ENCODE measurements at regions not wholly inside any gene's neighbourhood (a gene's known extent, or its start where the extent isn't known, plus 50 kb on each side); places are given as distances from the start of the nearest gene placed in this dataset.
"Not testable (repeated sequence)": the region's sequence is repeated elsewhere in the genome, so short reads cannot be mapped to it uniquely, and the experiment has no call there.

GRCh38 chr3:63719796-63720445, 67.4 kb downstream of the SNTN start:
- no peak for DNase-seq
- H3K36me3 ChIP-seq (ENCODE audit: control insufficient read depth in 2 of 2, extremely low read depth in 1 of 2, insufficient read depth in 1 of 2, low read length in 1 of 2) = no peaks in the 10 kb centered on the region
- peaks cover 0 to under 1% of the 10 kb centered on the region in 2 experiments for H3K27me3 ChIP-seq (replicated peaks in 1 of 2; ENCODE audit: control insufficient read depth in 2 of 2, extremely low read depth in 1 of 2, insufficient read depth in 2 of 2, low read length in 1 of 2)
- H3K9me3 ChIP-seq = no peaks in the 10 kb centered on the region
- Mint-ChIP-seq H3K4me1 (no peaks in the 10 kb centered on the region), H3K27ac (no peak overlapping the region), H3K4me3 (no peak overlapping the region), H3K9me3 (peaks cover 0 to 9% (median 0%) of the 10 kb centered on the region in 3 donors), H3K27me3 (peaks cover 0 to 7% of the 10 kb centered on the region in 2 donors), H3K36me3 (no peaks in the 10 kb centered on the region)
- no peak for ATAC-seq (replicated peaks in 1 of 4)
- H3K27ac ChIP-seq (ENCODE audit: low read length) = no peak overlapping the region
- CTCF ChIA-PET = no interaction called here
- no peak overlapping the region for H3K4me3 ChIP-seq (ENCODE audit: control insufficient read depth in 1 of 2, extremely low read depth in 1 of 2, low read length in 1 of 2)
- POLR2A ChIA-PET = no interaction called here
- no peaks in the 10 kb centered on the region for H3K4me1 ChIP-seq (ENCODE audit: control insufficient read depth in 1 of 2, extremely low read depth in 1 of 2, insufficient read depth in 2 of 2, low read length in 2 of 2)
- WGBS (ENCODE audit: insufficient coverage) = no CpG with 5 or more reads among the region's 5 CpGs

GRCh38 chr3:63720951-63721350, 68.5 kb downstream of the SNTN start:
- H3K4me3 ChIP-seq (ENCODE audit: control insufficient read depth in 1 of 2, extremely low read depth in 1 of 2, low read length in 1 of 2); H3K4me1 ChIP-seq (ENCODE audit: control insufficient read depth in 1 of 2, extremely low read depth in 1 of 2, insufficient read depth in 2 of 2, low read length in 2 of 2); H3K4me3 Mint-ChIP-seq; H3K27ac Mint-ChIP-seq; H3K27me3 Mint-ChIP-seq; POLR2A ChIA-PET; ATAC-seq (replicated peaks in 1 of 4); H3K9me3 Mint-ChIP-seq; H3K36me3 ChIP-seq (ENCODE audit: control insufficient read depth in 2 of 2, extremely low read depth in 1 of 2, insufficient read depth in 1 of 2, low read length in 1 of 2); H3K27me3 ChIP-seq (replicated peaks in 1 of 2; ENCODE audit: control insufficient read depth in 2 of 2, extremely low read depth in 1 of 2, insufficient read depth in 2 of 2, low read length in 1 of 2); H3K27ac ChIP-seq (ENCODE audit: low read length); H3K36me3 Mint-ChIP-seq; DNase-seq; H3K4me1 Mint-ChIP-seq; CTCF ChIA-PET; H3K9me3 ChIP-seq: not testable (repeated sequence)
- WGBS (ENCODE audit: insufficient coverage) = 83% methylated on average over 1 of the region's 1 CpG

- CTCF ChIA-PET = no interaction called here
- H3K4me3 Mint-ChIP-seq = no peak overlapping the region
- Histone ChIP-seq H3K9me3 (no peaks in the 10 kb centered on the region), H3K4me1 (ENCODE audit: control insufficient read depth in 1 of 2, extremely low read depth in 1 of 2, insufficient read depth in 2 of 2, low read length in 2 of 2) (no peaks in the 10 kb centered on the region), H3K36me3 (ENCODE audit: control insufficient read depth in 2 of 2, extremely low read depth in 1 of 2, insufficient read depth in 1 of 2, low read length in 1 of 2) (no peaks in the 10 kb centered on the region), H3K4me3 (ENCODE audit: control insufficient read depth in 1 of 2, extremely low read depth in 1 of 2, low read length in 1 of 2) (no peak overlapping the region), H3K27me3 (replicated peaks in 1 of 2; ENCODE audit: control insufficient read depth in 2 of 2, extremely low read depth in 1 of 2, insufficient read depth in 2 of 2, low read length in 1 of 2) (peaks cover 0 to 2% of the 10 kb centered on the region in 2 experiments), H3K27ac (ENCODE audit: low read length) (no peak overlapping the region)
- POLR2A ChIA-PET = no interaction called here
- H3K27me3 Mint-ChIP-seq = peaks cover 3 to 4% of the 10 kb centered on the region in 2 donors
- no peak for ATAC-seq (replicated peaks in 1 of 4)
- H3K9me3 Mint-ChIP-seq = peaks cover 0 to 9% (median 0%) of the 10 kb centered on the region in 3 donors
- H3K36me3 Mint-ChIP-seq = no peaks in the 10 kb centered on the region
- no peak overlapping the region for H3K27ac Mint-ChIP-seq
- no peak for DNase-seq
- H3K4me1 Mint-ChIP-seq = no peaks in the 10 kb centered on the region
- no CpG with 5 or more reads among the region's 3 CpGs for WGBS (ENCODE audit: insufficient coverage)
Measured at GRCh38 chr3:63724987-63725386, 72.5 kb downstream of the SNTN start.

- DNase-seq = no peak
- no peak overlapping the region for H3K4me3 Mint-ChIP-seq
- H3K27ac Mint-ChIP-seq = no peak overlapping the region
- H3K27ac ChIP-seq (ENCODE audit: low read length) = no peak overlapping the region
- no peaks in the 10 kb centered on the region for H3K4me1 ChIP-seq (ENCODE audit: control insufficient read depth in 1 of 2, extremely low read depth in 1 of 2, insufficient read depth in 2 of 2, low read length in 2 of 2)
- no peaks in the 10 kb centered on the region for H3K36me3 ChIP-seq (ENCODE audit: control insufficient read depth in 2 of 2, extremely low read depth in 1 of 2, insufficient read depth in 1 of 2, low read length in 1 of 2)
- no peaks in the 10 kb centered on the region for H3K36me3 Mint-ChIP-seq
- POLR2A ChIA-PET = no interaction called here
- 88% methylated on average over 3 of the region's 4 CpGs for WGBS (ENCODE audit: insufficient coverage)
- no peak for ATAC-seq (replicated peaks in 1 of 4)
- H3K27me3 ChIP-seq (replicated peaks in 1 of 2; ENCODE audit: control insufficient read depth in 2 of 2, extremely low read depth in 1 of 2, insufficient read depth in 2 of 2, low read length in 1 of 2) = peaks cover 0 to 2% of the 10 kb centered on the region in 2 experiments
- peaks cover 0 to 4% (median 0%) of the 10 kb centered on the region in 3 donors for H3K9me3 Mint-ChIP-seq
- H3K9me3 ChIP-seq = no peaks in the 10 kb centered on the region
- CTCF ChIA-PET = no interaction called here
- no peaks in the 10 kb centered on the region for H3K4me1 Mint-ChIP-seq
- H3K27me3 Mint-ChIP-seq = peaks cover 3 to 9% of the 10 kb centered on the region in 2 donors
- H3K4me3 ChIP-seq (ENCODE audit: control insufficient read depth in 1 of 2, extremely low read depth in 1 of 2, low read length in 1 of 2) = no peak overlapping the region
Measured at GRCh38 chr3:63726656-63727055, 74.2 kb downstream of the SNTN start.

- POLR2A ChIA-PET = no interaction called here
- no peak for ATAC-seq (replicated peaks in 1 of 4)
- H3K4me1 Mint-ChIP-seq = no peaks in the 10 kb centered on the region
- H3K4me3 Mint-ChIP-seq = no peak overlapping the region
- no peak for DNase-seq
- no peak overlapping the region for H3K4me3 ChIP-seq (ENCODE audit: control insufficient read depth in 1 of 2, extremely low read depth in 1 of 2, low read length in 1 of 2)
- no peaks in the 10 kb centered on the region for H3K36me3 ChIP-seq (ENCODE audit: control insufficient read depth in 2 of 2, extremely low read depth in 1 of 2, insufficient read depth in 1 of 2, low read length in 1 of 2)
- no peak overlapping the region for H3K27ac ChIP-seq (ENCODE audit: low read length)
- H3K27ac Mint-ChIP-seq = no peak overlapping the region
- no peaks in the 10 kb centered on the region for H3K9me3 ChIP-seq
- peaks cover 3 to 9% of the 10 kb centered on the region in 2 donors for H3K27me3 Mint-ChIP-seq
- H3K36me3 Mint-ChIP-seq = no peaks in the 10 kb centered on the region
- peaks cover 0 to 4% (median 0%) of the 10 kb centered on the region in 3 donors for H3K9me3 Mint-ChIP-seq
- no peaks in the 10 kb centered on the region for H3K4me1 ChIP-seq (ENCODE audit: control insufficient read depth in 1 of 2, extremely low read depth in 1 of 2, insufficient read depth in 2 of 2, low read length in 2 of 2)
- CTCF ChIA-PET = no interaction called here
- H3K27me3 ChIP-seq (replicated peaks in 1 of 2; ENCODE audit: control insufficient read depth in 2 of 2, extremely low read depth in 1 of 2, insufficient read depth in 2 of 2, low read length in 1 of 2) = peaks cover 0 to 2% of the 10 kb centered on the region in 2 experiments
Measured at GRCh38 chr3:63727233-63727632, 74.8 kb downstream of the SNTN start.

- DNase-seq (no peak), ATAC-seq (replicated peaks in 1 of 4) (no peak)
- Histone ChIP-seq H3K9me3 (no peaks in the 10 kb centered on the region), H3K4me3 (ENCODE audit: control insufficient read depth in 1 of 2, extremely low read depth in 1 of 2, low read length in 1 of 2) (no peak overlapping the region), H3K27me3 (replicated peaks in 1 of 2; ENCODE audit: control insufficient read depth in 2 of 2, extremely low read depth in 1 of 2, insufficient read depth in 2 of 2, low read length in 1 of 2) (no peaks in the 10 kb centered on the region), H3K27ac (ENCODE audit: low read length) (no peak overlapping the region), H3K4me1 (ENCODE audit: control insufficient read depth in 1 of 2, extremely low read depth in 1 of 2, insufficient read depth in 2 of 2, low read length in 2 of 2) (no peaks in the 10 kb centered on the region), H3K36me3 (ENCODE audit: control insufficient read depth in 2 of 2, extremely low read depth in 1 of 2, insufficient read depth in 1 of 2, low read length in 1 of 2) (no peaks in the 10 kb centered on the region)
- WGBS (ENCODE audit: insufficient coverage) = no CpG with 5 or more reads among the region's 2 CpGs
- ChIA-PET POLR2A (no interaction called here), CTCF (no interaction called here)
- Mint-ChIP-seq H3K4me1 (no peaks in the 10 kb centered on the region), H3K27ac (no peak overlapping the region), H3K4me3 (no peak overlapping the region), H3K36me3 (no peaks in the 10 kb centered on the region), H3K9me3 (peaks cover 0 to 4% (median 0%) of the 10 kb centered on the region in 3 donors), H3K27me3 (peaks cover 0 to 9% of the 10 kb centered on the region in 2 donors)
Measured at GRCh38 chr3:63731866-63732265, 79.4 kb downstream of the SNTN start.

GRCh38 chr3:63733278-63733677, 80.8 kb downstream of the SNTN start:
- H3K9me3 ChIP-seq; DNase-seq; H3K27me3 Mint-ChIP-seq; H3K4me3 Mint-ChIP-seq; H3K27ac Mint-ChIP-seq; H3K9me3 Mint-ChIP-seq; H3K4me1 ChIP-seq (ENCODE audit: control insufficient read depth in 1 of 2, extremely low read depth in 1 of 2, insufficient read depth in 2 of 2, low read length in 2 of 2); H3K27me3 ChIP-seq (replicated peaks in 1 of 2; ENCODE audit: control insufficient read depth in 2 of 2, extremely low read depth in 1 of 2, insufficient read depth in 2 of 2, low read length in 1 of 2); H3K4me1 Mint-ChIP-seq; ATAC-seq (replicated peaks in 1 of 4); H3K27ac ChIP-seq (ENCODE audit: low read length); H3K36me3 Mint-ChIP-seq; CTCF ChIA-PET; H3K4me3 ChIP-seq (ENCODE audit: control insufficient read depth in 1 of 2, extremely low read depth in 1 of 2, low read length in 1 of 2); H3K36me3 ChIP-seq (ENCODE audit: control insufficient read depth in 2 of 2, extremely low read depth in 1 of 2, insufficient read depth in 1 of 2, low read length in 1 of 2); POLR2A ChIA-PET: not testable (repeated sequence)
- WGBS (ENCODE audit: insufficient coverage) = 97% methylated on average over 19 of the region's 19 CpGs

Measured in T-cell (primary cell).